ENCODE measurements at regions not wholly inside any gene's neighbourhood (a gene's known extent, or its start where the extent isn't known, plus 50 kb on each side); places are given as distances from the start of the nearest gene placed in this dataset.

GRCh38 chr3:147153830-147154539, 252.4 kb downstream of the ZIC4 start:
- Histone ChIP-seq H3K9ac (no peak overlapping the region), H3K27me3 (ENCODE audit: insufficient read depth) (no peaks in the 10 kb centered on the region), H3F3A (replicated peaks; ENCODE audit: insufficient read depth) (no peaks in the 10 kb centered on the region), H3K9me2 (no peaks in the 10 kb centered on the region), H3K79me2 (ENCODE audit: insufficient read depth) (no peaks in the 10 kb centered on the region), H3K4me1 (ENCODE audit: control insufficient read depth in 1 of 2, insufficient read depth in 2 of 2, low read depth in 1 of 2, low read length in 1 of 2) (no peaks in the 10 kb centered on the region), H3K4me3 (ENCODE audit: low read depth in 2 of 2, low read length in 1 of 2) (no peak overlapping the region), H3K4me2 (no peak overlapping the region), H3K9me3 (no peaks in the 10 kb centered on the region), H4K20me1 (ENCODE audit: insufficient read depth) (no peaks in the 10 kb centered on the region), H3K27ac (ENCODE audit: low read depth in 2 of 2, low read length in 1 of 2) (no peak overlapping the region), H2AFZ (ENCODE audit: low read depth) (no peak overlapping the region), H3K36me3 (replicated peaks in 1 of 2; ENCODE audit: control insufficient read depth in 1 of 2, insufficient read depth in 2 of 2, low read length in 1 of 2) (no peaks in the 10 kb centered on the region)
- WGBS (ENCODE audit: low lambda C conversion rate): 29% methylated on average over 7 of the region's 30 CpGs
- no peak for DNase-seq
- ChIA-PET POLR2A (no interaction called here), CTCF (no interaction called here)
- TF ChIP-seq RCOR1 (IDR thresholded peaks at IDR 0.05; ENCODE audit: low read length) (no peak), EZH2phosphoT487 (IDR thresholded peaks at IDR 0.05; ENCODE audit: borderline replicate concordance, low read depth) (no peak), GABPA (IDR thresholded peaks at IDR 0.05; ENCODE audit: low read depth) (no peak), FOXJ3 (CRISPR knock-in tag; IDR thresholded peaks at IDR 0.05) (no peak), SIN3A (IDR thresholded peaks at IDR 0.05; ENCODE audit: borderline replicate concordance, low read depth, low read length) (no peak), USF2 (IDR thresholded peaks at IDR 0.05; ENCODE audit: borderline replicate concordance, low read depth, low read length) (no peak), RXRA (IDR thresholded peaks at IDR 0.05; ENCODE audit: borderline replicate concordance, low read depth) (no peak), NRF1 (IDR thresholded peaks at IDR 0.05; ENCODE audit: low read depth, low read length) (no peak), CHD2 (IDR thresholded peaks at IDR 0.05; ENCODE audit: low read length, partially characterized antibody) (no peak), NFIC (IDR thresholded peaks at IDR 0.05; ENCODE audit: borderline replicate concordance) (no peak), TCF12 (IDR thresholded peaks at IDR 0.05) (no peak), MAX (IDR thresholded peaks at IDR 0.05; ENCODE audit: low read depth) (no peak), POLR2AphosphoS5 (IDR thresholded peaks at IDR 0.05; ENCODE audit: low read depth, low read length) (no peak), GATA2 (CRISPR knock-in tag; IDR thresholded peaks at IDR 0.05) (no peak), YY1 (IDR thresholded peaks at IDR 0.05; ENCODE audit: low read depth) (no peak), CTCF (IDR thresholded peaks at IDR 0.05) (no peak)
- TF ChIP-seq, protein P1, sequence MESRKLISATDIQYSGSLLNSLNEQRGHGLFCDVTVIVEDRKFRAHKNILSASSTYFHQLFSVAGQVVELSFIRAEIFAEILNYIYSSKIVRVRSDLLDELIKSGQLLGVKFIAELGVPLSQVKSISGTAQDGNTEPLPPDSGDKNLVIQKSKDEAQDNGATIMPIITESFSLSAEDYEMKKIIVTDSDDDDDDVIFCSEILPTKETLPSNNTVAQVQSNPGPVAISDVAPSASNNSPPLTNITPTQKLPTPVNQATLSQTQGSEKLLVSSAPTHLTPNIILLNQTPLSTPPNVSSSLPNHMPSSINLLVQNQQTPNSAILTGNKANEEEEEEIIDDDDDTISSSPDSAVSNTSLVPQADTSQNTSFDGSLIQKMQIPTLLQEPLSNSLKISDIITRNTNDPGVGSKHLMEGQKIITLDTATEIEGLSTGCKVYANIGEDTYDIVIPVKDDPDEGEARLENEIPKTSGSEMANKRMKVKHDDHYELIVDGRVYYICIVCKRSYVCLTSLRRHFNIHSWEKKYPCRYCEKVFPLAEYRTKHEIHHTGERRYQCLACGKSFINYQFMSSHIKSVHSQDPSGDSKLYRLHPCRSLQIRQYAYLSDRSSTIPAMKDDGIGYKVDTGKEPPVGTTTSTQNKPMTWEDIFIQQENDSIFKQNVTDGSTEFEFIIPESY (IDR thresholded peaks at IDR 0.05; ENCODE audit: borderline replicate concordance, low read depth): no peak
- TF ChIP-seq, protein P2, sequence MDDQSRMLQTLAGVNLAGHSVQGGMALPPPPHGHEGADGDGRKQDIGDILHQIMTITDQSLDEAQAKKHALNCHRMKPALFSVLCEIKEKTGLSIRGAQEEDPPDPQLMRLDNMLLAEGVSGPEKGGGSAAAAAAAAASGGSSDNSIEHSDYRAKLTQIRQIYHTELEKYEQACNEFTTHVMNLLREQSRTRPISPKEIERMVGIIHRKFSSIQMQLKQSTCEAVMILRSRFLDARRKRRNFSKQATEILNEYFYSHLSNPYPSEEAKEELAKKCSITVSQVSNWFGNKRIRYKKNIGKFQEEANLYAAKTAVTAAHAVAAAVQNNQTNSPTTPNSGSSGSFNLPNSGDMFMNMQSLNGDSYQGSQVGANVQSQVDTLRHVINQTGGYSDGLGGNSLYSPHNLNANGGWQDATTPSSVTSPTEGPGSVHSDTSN (IDR thresholded peaks at IDR 0.05): no peak
- TF ChIP-seq, protein P3, sequence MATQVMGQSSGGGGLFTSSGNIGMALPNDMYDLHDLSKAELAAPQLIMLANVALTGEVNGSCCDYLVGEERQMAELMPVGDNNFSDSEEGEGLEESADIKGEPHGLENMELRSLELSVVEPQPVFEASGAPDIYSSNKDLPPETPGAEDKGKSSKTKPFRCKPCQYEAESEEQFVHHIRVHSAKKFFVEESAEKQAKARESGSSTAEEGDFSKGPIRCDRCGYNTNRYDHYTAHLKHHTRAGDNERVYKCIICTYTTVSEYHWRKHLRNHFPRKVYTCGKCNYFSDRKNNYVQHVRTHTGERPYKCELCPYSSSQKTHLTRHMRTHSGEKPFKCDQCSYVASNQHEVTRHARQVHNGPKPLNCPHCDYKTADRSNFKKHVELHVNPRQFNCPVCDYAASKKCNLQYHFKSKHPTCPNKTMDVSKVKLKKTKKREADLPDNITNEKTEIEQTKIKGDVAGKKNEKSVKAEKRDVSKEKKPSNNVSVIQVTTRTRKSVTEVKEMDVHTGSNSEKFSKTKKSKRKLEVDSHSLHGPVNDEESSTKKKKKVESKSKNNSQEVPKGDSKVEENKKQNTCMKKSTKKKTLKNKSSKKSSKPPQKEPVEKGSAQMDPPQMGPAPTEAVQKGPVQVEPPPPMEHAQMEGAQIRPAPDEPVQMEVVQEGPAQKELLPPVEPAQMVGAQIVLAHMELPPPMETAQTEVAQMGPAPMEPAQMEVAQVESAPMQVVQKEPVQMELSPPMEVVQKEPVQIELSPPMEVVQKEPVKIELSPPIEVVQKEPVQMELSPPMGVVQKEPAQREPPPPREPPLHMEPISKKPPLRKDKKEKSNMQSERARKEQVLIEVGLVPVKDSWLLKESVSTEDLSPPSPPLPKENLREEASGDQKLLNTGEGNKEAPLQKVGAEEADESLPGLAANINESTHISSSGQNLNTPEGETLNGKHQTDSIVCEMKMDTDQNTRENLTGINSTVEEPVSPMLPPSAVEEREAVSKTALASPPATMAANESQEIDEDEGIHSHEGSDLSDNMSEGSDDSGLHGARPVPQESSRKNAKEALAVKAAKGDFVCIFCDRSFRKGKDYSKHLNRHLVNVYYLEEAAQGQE (IDR thresholded peaks at IDR 0.05; ENCODE audit: low read depth, low read length): no peak

All from SK-N-SH (cell line).